ENCODE measurements at regions not wholly inside any gene's neighbourhood (a gene's known extent, or its start where the extent isn't known, plus 50 kb on each side); places are given as distances from the start of the nearest gene placed in this dataset.

DNA sequence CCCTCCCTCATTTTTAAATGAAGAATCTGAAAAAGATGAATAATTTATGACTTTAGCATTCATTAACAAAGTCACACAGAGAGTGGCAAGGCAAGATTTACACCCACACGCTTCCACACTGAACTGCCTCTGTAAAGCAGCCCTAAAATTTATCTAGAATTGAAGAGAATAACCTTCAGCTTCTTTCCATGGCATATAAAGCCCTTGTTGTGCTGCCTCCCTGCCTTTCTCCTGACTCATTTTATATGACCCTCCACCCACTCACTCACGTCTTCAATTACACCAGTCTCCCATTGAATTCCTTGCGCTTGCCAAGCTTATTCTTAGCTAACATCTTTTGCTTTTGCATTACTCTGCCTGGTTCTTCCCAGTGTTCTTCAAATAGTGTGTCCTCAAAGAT lies 2649.3 kb downstream of the PCDH7 start:
- no peak overlapping the region for H3K4me3 ChIP-seq (replicated peaks in 1 of 4; ENCODE audit: control extremely low read depth in 1 of 4, insufficient read depth in 1 of 4, low read depth in 3 of 4, low read length in 4 of 4)
- no peak overlapping the region for H2AFZ ChIP-seq (ENCODE audit: low read length)
- no peaks in the 10 kb centered on the region for H3K36me3 ChIP-seq (ENCODE audit: control insufficient read depth, insufficient read depth, low read length)
- H4K20me1 ChIP-seq (ENCODE audit: control insufficient read depth, extremely low read depth, insufficient read depth, low read length): no peaks in the 10 kb centered on the region
- H3K9me3 ChIP-seq (ENCODE audit: control insufficient read depth, insufficient read depth, low read depth, low read length): no peaks in the 10 kb centered on the region
- no peak overlapping the region for H3K4me2 ChIP-seq (ENCODE audit: extremely low read depth, insufficient read depth, low read length)
- H3K9ac ChIP-seq (ENCODE audit: insufficient read depth, low read length): no peak overlapping the region
- no peak for TF ChIP-seq EZH2 (IDR thresholded peaks at IDR 0.05; ENCODE audit: low read length, missing control alignments)
- TF ChIP-seq, protein P1, sequence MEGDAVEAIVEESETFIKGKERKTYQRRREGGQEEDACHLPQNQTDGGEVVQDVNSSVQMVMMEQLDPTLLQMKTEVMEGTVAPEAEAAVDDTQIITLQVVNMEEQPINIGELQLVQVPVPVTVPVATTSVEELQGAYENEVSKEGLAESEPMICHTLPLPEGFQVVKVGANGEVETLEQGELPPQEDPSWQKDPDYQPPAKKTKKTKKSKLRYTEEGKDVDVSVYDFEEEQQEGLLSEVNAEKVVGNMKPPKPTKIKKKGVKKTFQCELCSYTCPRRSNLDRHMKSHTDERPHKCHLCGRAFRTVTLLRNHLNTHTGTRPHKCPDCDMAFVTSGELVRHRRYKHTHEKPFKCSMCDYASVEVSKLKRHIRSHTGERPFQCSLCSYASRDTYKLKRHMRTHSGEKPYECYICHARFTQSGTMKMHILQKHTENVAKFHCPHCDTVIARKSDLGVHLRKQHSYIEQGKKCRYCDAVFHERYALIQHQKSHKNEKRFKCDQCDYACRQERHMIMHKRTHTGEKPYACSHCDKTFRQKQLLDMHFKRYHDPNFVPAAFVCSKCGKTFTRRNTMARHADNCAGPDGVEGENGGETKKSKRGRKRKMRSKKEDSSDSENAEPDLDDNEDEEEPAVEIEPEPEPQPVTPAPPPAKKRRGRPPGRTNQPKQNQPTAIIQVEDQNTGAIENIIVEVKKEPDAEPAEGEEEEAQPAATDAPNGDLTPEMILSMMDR (conservative IDR thresholded peaks at IDR 0.05 in 1 of 2, IDR thresholded peaks at IDR 0.05 in 1 of 2; ENCODE audit: low read depth in 1 of 2, low read length in 2 of 2): no peak
- no peaks in the 10 kb centered on the region for H3K79me2 ChIP-seq (ENCODE audit: control insufficient read depth, insufficient read depth, low read length)
- DNase-seq (ENCODE audit: low read depth in 2 of 2): peak; percentile 82 to 90
- H3K4me1 ChIP-seq (ENCODE audit: control insufficient read depth, extremely low read depth, insufficient read depth, low read length): no peaks in the 10 kb centered on the region
- no peaks in the 10 kb centered on the region for H3K27me3 ChIP-seq (ENCODE audit: control insufficient read depth, insufficient read depth, low read length)
- H3K27ac ChIP-seq (ENCODE audit: insufficient read depth, low read length): no peak overlapping the region

DNA sequence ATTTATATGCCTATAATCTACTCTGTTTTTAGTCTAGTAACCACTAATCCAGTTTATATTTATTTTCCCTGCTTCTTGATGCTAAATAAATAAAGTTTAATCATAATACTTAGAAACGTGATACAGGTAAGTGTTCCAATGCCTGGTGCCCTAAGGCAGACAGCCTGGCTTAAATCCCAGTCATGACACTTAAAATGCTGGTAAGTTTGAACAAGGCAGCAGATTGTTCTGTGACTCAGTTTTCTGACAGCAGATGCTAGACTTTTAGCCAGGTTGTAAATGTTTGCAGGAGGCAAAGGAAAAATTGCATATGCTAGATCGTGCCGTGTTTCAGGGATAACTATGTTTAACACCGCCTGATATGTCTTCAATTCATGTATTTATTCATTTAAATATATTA lies 2661.6 kb downstream of the PCDH7 start:
- no peak for TF ChIP-seq EZH2 (IDR thresholded peaks at IDR 0.05; ENCODE audit: low read length, missing control alignments)
- TF ChIP-seq, protein P1 (conservative IDR thresholded peaks at IDR 0.05 in 1 of 2, IDR thresholded peaks at IDR 0.05 in 1 of 2; ENCODE audit: low read depth in 1 of 2, low read length in 2 of 2): no peak

DNA sequence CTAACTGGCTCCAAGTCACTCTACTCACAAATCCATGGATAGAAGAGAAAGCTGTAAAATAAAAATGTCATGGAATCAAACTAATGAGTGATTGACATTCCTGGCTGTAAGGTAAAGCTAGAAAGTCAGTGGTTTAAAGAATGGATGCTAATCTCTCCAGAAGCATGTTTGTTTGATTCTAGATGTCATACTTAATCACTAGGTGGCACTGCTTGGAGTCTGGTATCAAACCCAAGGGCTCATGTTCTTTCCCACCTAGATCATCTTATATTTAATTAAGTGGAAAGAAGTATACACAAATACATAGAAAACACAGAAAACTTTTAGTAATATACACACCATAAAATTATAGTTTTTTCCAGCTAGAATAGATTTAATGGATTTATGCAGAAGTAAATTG lies 2666.6 kb downstream of the PCDH7 start:
- H4K20me1 ChIP-seq (ENCODE audit: control insufficient read depth, extremely low read depth, insufficient read depth, low read length): no peaks in the 10 kb centered on the region
- no peak overlapping the region for H3K9ac ChIP-seq (ENCODE audit: insufficient read depth, low read length)
- no peak for DNase-seq (ENCODE audit: low read depth in 2 of 2)
- no peak overlapping the region for H3K4me2 ChIP-seq (ENCODE audit: extremely low read depth, insufficient read depth, low read length)
- H3K36me3 ChIP-seq (ENCODE audit: control insufficient read depth, insufficient read depth, low read length): no peaks in the 10 kb centered on the region
- no peaks in the 10 kb centered on the region for H3K27me3 ChIP-seq (ENCODE audit: control insufficient read depth, insufficient read depth, low read length)
- no peaks in the 10 kb centered on the region for H3K4me1 ChIP-seq (ENCODE audit: control insufficient read depth, extremely low read depth, insufficient read depth, low read length)
- H3K4me3 ChIP-seq (replicated peaks in 1 of 4; ENCODE audit: control extremely low read depth in 1 of 4, insufficient read depth in 1 of 4, low read depth in 3 of 4, low read length in 4 of 4): no peak overlapping the region
- H3K9me3 ChIP-seq (ENCODE audit: control insufficient read depth, insufficient read depth, low read depth, low read length): no peaks in the 10 kb centered on the region
- no peaks in the 10 kb centered on the region for H3K79me2 ChIP-seq (ENCODE audit: control insufficient read depth, insufficient read depth, low read length)
- H2AFZ ChIP-seq (ENCODE audit: low read length): no peak overlapping the region
- no peak for TF ChIP-seq EZH2 (IDR thresholded peaks at IDR 0.05; ENCODE audit: low read length, missing control alignments)
- TF ChIP-seq, protein P1 (conservative IDR thresholded peaks at IDR 0.05 in 1 of 2, IDR thresholded peaks at IDR 0.05 in 1 of 2; ENCODE audit: low read depth in 1 of 2, low read length in 2 of 2): peak in 1 of 2 donors; percentile 22
- no peak overlapping the region for H3K27ac ChIP-seq (ENCODE audit: insufficient read depth, low read length)

More for the DNA sequence above, 2661.6 kb downstream of the PCDH7 start:
- no peaks in the 10 kb centered on the region for H3K9me3 ChIP-seq (ENCODE audit: control insufficient read depth, insufficient read depth, low read depth, low read length)
- H3K79me2 ChIP-seq (ENCODE audit: control insufficient read depth, insufficient read depth, low read length): no peaks in the 10 kb centered on the region
- no peak for DNase-seq (ENCODE audit: low read depth in 2 of 2)
- H3K27ac ChIP-seq (ENCODE audit: insufficient read depth, low read length): no peak overlapping the region
- no peaks in the 10 kb centered on the region for H3K27me3 ChIP-seq (ENCODE audit: control insufficient read depth, insufficient read depth, low read length)
- no peak overlapping the region for H3K4me3 ChIP-seq (replicated peaks in 1 of 4; ENCODE audit: control extremely low read depth in 1 of 4, insufficient read depth in 1 of 4, low read depth in 3 of 4, low read length in 4 of 4)
- no peaks in the 10 kb centered on the region for H4K20me1 ChIP-seq (ENCODE audit: control insufficient read depth, extremely low read depth, insufficient read depth, low read length)
- H3K4me2 ChIP-seq (ENCODE audit: extremely low read depth, insufficient read depth, low read length): no peak overlapping the region
- no peak overlapping the region for H2AFZ ChIP-seq (ENCODE audit: low read length)
- H3K36me3 ChIP-seq (ENCODE audit: control insufficient read depth, insufficient read depth, low read length): no peaks in the 10 kb centered on the region
- H3K4me1 ChIP-seq (ENCODE audit: control insufficient read depth, extremely low read depth, insufficient read depth, low read length): no peaks in the 10 kb centered on the region
- H3K9ac ChIP-seq (ENCODE audit: insufficient read depth, low read length): no peak overlapping the region

Measured in fibroblast of lung (primary cell).